Lower leg skin (tissue), 4 donors: ENCODE measurements at regions not wholly inside any gene's neighbourhood (a gene's known extent, or its start where the extent isn't known, plus 50 kb on each side); places are given as distances from the start of the nearest gene placed in this dataset.

ENCODE experiments used
- DNase-seq, 2 donors: peaks; one replicate each; pipeline ENCODE4 v3.0.0-alpha.2; 2019; ENCODE audit warnings: low spot score in 2 of 2
- H3K4me3 ChIP-seq: fragments of 200-600 bp; sonication (generic); 2 replicates; pipeline ENCODE4 v1.5.1; 2017; ENCODE audit warnings: mild to moderate bottlenecking, low read depth; ENCODE audit not compliant: poor library complexity, severe bottlenecking
- POLR2A ChIP-seq, 2 donors: fragments of 450-650 bp; IDR thresholded peaks; one replicate each; pipeline ENCODE4 v1.6.1; 2016 to 2017; ENCODE audit warnings: antibody characterized with exemption in 2 of 2, mild to moderate bottlenecking in 1 of 2, moderate library complexity in 1 of 2
- WGBS, 2 donors: methylation state at CpG; one replicate each; pipeline ENCODE4 v1.1.5; 2018; 5-methylcytosine and 5-hydroxymethylcytosine counted together
- intact Hi-C: fragments of 100-400 bp; cut with DNase I; formaldehyde crosslinking; loops from one replicate; pipeline ENCODE4 v1.15.0; 2023; ENCODE audit warnings: low total_unique reads
- TF ChIP-seq, protein P1 (sequence below), 3 donors: fragments of 450-650 bp; IDR thresholded peaks; one replicate each; pipeline ENCODE4 v1.5.1; 2016; ENCODE audit warnings: antibody characterized with exemption in 3 of 3, mild to moderate bottlenecking in 3 of 3, moderate library complexity in 2 of 3

DNA sequence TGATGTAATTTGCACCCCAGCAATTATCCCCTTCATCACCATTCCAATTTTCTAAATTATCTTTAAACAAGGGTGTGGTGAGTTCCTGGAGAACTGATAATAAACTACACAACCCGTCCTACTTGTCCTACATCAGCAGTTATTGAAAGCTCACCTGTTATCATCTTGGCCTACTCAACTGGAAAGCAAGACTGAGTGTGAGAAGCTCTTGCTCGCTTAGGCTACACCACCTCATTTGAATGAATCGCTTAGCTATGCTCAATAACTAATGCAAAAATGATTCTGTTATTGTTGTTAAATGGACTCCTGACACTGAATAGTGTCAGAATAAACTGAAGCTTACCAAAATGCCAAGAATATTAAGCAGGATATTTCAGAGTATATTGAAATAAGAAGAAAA lies 115.4 kb upstream of the BTG1 start:
- DNase-seq: no peak
- WGBS, 2 donors: 70 to 76% methylated on average over 3 of the region's 3 CpGs
- H3K4me3 ChIP-seq: no peak overlapping the region
- intact Hi-C loops: no loop called here
- TF ChIP-seq POLR2A (IDR thresholded peaks at IDR 0.05): no peak
- TF ChIP-seq, protein P1, sequence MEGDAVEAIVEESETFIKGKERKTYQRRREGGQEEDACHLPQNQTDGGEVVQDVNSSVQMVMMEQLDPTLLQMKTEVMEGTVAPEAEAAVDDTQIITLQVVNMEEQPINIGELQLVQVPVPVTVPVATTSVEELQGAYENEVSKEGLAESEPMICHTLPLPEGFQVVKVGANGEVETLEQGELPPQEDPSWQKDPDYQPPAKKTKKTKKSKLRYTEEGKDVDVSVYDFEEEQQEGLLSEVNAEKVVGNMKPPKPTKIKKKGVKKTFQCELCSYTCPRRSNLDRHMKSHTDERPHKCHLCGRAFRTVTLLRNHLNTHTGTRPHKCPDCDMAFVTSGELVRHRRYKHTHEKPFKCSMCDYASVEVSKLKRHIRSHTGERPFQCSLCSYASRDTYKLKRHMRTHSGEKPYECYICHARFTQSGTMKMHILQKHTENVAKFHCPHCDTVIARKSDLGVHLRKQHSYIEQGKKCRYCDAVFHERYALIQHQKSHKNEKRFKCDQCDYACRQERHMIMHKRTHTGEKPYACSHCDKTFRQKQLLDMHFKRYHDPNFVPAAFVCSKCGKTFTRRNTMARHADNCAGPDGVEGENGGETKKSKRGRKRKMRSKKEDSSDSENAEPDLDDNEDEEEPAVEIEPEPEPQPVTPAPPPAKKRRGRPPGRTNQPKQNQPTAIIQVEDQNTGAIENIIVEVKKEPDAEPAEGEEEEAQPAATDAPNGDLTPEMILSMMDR (IDR thresholded peaks at IDR 0.05): no peak

DNA sequence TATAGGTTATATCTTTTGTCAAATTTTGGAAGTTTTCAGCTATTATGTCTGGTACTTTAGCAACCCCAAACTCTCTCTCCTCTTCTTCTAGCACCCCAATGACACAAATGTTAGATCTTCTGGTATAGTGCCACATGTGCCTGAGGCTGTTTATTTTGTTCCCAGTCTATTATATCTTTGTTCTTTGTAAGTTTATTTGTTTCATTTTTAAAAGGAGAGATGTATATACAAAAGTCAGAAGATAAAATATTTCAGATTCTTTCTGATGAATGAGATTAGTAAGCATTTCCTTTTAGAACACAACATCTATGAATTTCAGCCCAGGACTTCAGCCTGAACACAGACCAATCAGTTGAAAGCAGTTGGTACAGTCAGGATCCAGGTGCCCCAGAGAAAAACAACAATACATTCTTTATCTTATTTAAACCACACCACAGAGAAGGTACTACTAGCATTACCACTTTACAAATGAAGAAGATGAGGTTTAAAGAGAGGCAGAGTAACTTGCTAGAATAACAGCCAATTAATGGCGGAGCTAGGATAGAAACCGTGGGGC lies 114.1 kb upstream of the BTG1 start:
- TF ChIP-seq, protein P1 (IDR thresholded peaks at IDR 0.05): no peak
- no peak for TF ChIP-seq POLR2A (IDR thresholded peaks at IDR 0.05)
- no peak for DNase-seq
- WGBS, 2 donors: 87 to 98% methylated on average over 2 of the region's 2 CpGs
- no peak overlapping the region for H3K4me3 ChIP-seq
- intact Hi-C loops: no loop called here

DNA sequence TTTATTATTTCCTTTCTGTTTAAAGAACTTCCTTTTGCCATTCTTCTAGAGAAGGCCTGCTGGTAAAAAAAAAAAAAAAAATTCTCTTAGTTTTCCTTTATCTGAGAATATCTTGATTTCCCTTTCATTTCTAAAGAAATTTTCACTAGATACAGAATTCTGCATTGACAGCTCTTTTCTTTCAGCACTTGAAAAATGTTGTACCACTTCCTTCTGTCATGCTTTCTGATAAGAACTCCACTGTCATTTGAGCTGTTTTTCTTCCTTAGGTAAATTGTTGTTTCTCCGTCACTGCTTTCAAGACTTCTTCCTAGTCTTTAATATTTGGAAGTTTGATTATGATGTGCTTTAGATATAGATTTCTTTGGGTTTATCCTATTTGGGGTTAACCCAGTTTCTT lies 113.6 kb upstream of the BTG1 start:
- 90 to 93% methylated on average over 1 of the region's 1 CpG for WGBS, 2 donors
- no peak overlapping the region for H3K4me3 ChIP-seq
- no peak for DNase-seq
- intact Hi-C loops: no loop called here
- no peak for TF ChIP-seq POLR2A (IDR thresholded peaks at IDR 0.05)
- TF ChIP-seq, protein P1 (IDR thresholded peaks at IDR 0.05): no peak

DNA sequence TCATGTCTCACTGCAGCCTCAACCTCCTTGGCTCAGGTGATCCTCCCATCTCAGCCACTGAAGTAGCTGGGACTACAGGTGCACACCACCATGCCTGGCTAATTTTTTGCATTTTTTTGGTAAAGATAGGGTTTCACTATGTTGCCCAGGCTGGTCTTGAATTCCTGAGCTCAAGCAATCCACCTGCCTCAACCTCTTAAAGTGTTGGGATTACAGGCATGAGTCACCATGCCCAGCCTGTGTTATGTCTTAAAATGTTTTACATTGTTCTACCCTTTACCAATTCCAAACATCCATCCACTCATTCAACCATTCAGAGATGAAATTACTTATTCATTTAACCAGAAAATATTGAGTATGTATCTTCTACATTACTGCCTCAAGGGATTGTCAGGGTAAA lies 111.6 kb upstream of the BTG1 start:
- no peak overlapping the region for H3K4me3 ChIP-seq
- no peak for DNase-seq
- intact Hi-C loops: no loop called here
- no peak for TF ChIP-seq POLR2A (IDR thresholded peaks at IDR 0.05)
- TF ChIP-seq, protein P1 (IDR thresholded peaks at IDR 0.05): no peak

DNA sequence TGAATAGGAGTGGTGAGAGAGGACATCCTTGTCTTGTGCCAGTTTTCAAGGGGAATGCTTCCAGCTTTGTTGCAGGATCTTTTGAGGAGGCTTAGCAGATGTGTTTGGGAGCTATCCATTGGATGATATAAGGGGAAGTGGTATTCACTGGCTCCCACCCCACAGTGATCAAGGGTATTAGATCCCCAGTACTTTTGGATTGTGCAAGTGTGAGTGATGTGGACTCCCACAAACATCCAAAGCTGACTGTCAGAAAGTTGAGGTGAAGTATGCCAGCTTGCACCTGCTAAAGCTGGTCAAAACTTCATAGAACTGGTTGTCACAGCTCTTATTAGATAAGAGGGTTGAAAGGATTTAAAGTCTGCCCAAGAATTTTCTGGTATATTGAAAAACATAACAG lies 110.1 kb upstream of the BTG1 start:
- TF ChIP-seq, protein P1 (IDR thresholded peaks at IDR 0.05): no peak
- no peak for TF ChIP-seq POLR2A (IDR thresholded peaks at IDR 0.05)
- no peak for DNase-seq
- intact Hi-C loops: no loop called here
- H3K4me3 ChIP-seq: no peak overlapping the region

DNA sequence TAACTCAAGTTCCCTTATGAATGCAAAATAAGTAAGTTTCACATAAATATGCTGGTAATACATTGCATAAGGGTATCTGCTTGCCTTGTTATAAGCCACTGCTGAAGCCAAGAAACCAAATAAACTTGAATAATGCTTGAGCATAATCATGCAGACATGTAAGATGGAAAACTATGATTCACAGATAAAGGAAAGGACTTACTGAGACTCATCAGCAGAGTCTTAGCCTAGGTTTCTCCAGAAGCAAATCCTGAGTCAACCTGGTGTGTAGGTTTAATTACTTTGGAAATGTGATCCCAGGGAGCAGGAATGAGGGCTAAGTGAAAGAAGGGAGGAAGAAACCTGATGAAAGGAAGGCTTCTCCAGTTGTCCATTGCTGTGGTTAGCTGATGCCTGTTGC lies 107.7 kb upstream of the BTG1 start:
- DNase-seq: no peak
- TF ChIP-seq, protein P1 (IDR thresholded peaks at IDR 0.05): no peak
- no peak for TF ChIP-seq POLR2A (IDR thresholded peaks at IDR 0.05)
- intact Hi-C loops: no loop called here
- no peak overlapping the region for H3K4me3 ChIP-seq
